H9 (cell line): ENCODE measurements at regions not wholly inside any gene's neighbourhood (a gene's known extent, or its start where the extent isn't known, plus 50 kb on each side); places are given as distances from the start of the nearest gene placed in this dataset.

Experiments used
- DNase-seq: peaks from one replicate; pipeline ENCODE4 v3.0.0-alpha.2; 2017
- H2AFZ ChIP-seq: one replicate; pipeline ENCODE4 v1.6.1; 2013; ENCODE audit warnings: mild to moderate bottlenecking, low read length, control low read depth, moderate library complexity
- H2AK5ac ChIP-seq: 2 replicates; pipeline ENCODE4 v1.6.1; 2013; ENCODE audit warnings: low read length, control low read depth, mixed read lengths; ENCODE audit not compliant: insufficient read length
- H2BK120ac ChIP-seq: one replicate; pipeline ENCODE4 v1.6.1; 2013; ENCODE audit warnings: low read depth, mild to moderate bottlenecking, low read length, control low read depth, inconsistent platforms; ENCODE audit not compliant: poor library complexity, severe bottlenecking
- H2BK12ac ChIP-seq: 2 replicates; pipeline ENCODE4 v1.6.1; 2013; ENCODE audit warnings: low read length, control low read depth, mixed read lengths, low read depth; ENCODE audit not compliant: insufficient read length
- H2BK15ac ChIP-seq: 2 replicates; pipeline ENCODE4 v1.6.1; 2013; ENCODE audit warnings: low read depth, low read length, control low read depth
- H2BK20ac ChIP-seq: one replicate; pipeline ENCODE4 v1.6.1; 2013; ENCODE audit warnings: low read depth, mild to moderate bottlenecking, low read length, control low read depth, inconsistent platforms; ENCODE audit not compliant: poor library complexity, severe bottlenecking
- H2BK5ac ChIP-seq: 2 replicates; pipeline ENCODE4 v1.6.1; 2013; ENCODE audit warnings: low read length, control low read depth, mixed read lengths; ENCODE audit not compliant: insufficient read length
- H3K14ac ChIP-seq: 2 replicates; pipeline ENCODE4 v1.6.1; 2013; ENCODE audit warnings: low read length, control low read depth; ENCODE audit not compliant: insufficient read depth
- H3K18ac ChIP-seq: 2 replicates; pipeline ENCODE4 v1.6.1; 2013; ENCODE audit warnings: low read depth, mild to moderate bottlenecking, mixed read lengths, low read length, control low read depth; ENCODE audit not compliant: insufficient read length
- H3K23ac ChIP-seq: 2 replicates; pipeline ENCODE4 v1.6.1; 2013; ENCODE audit warnings: low read length, control low read depth, mixed read lengths, low read depth; ENCODE audit not compliant: insufficient read length
- H3K23me2 ChIP-seq: 2 replicates; pipeline ENCODE4 v1.6.1; 2013; ENCODE audit warnings: low read depth, mild to moderate bottlenecking, mixed read lengths, low read length, control low read depth; ENCODE audit not compliant: insufficient read length, poor library complexity, severe bottlenecking
- H3K27ac ChIP-seq: 2 replicates; pipeline ENCODE4 v1.5.1; 2013; ENCODE audit warnings: low read length, control low read depth, mixed read lengths, low read depth; ENCODE audit not compliant: insufficient read length
- H3K27me3 ChIP-seq: 2 replicates; pipeline ENCODE4 v1.6.1; 2013; ENCODE audit warnings: low read length, control low read depth, inconsistent platforms; ENCODE audit not compliant: insufficient read depth
- H3K4ac ChIP-seq: 2 replicates; pipeline ENCODE4 v1.6.1; 2013; ENCODE audit warnings: low read depth, mild to moderate bottlenecking, control low read depth, inconsistent platforms, low read length, moderate library complexity
- H3K4me1 ChIP-seq: 2 replicates; pipeline ENCODE4 v1.6.1; 2013; ENCODE audit warnings: low read length, control low read depth, inconsistent platforms; ENCODE audit not compliant: insufficient read depth
- H3K4me2 ChIP-seq: 2 replicates; pipeline ENCODE4 v1.6.1; 2013; ENCODE audit warnings: low read length, control low read depth, mixed read lengths; ENCODE audit not compliant: insufficient read length, insufficient read depth
- H3K56ac ChIP-seq: 2 replicates; pipeline ENCODE4 v1.6.1; 2013; ENCODE audit warnings: low read depth, mild to moderate bottlenecking, mixed read lengths, low read length, control low read depth; ENCODE audit not compliant: insufficient read length
- H3K79me1 ChIP-seq: 2 replicates; pipeline ENCODE4 v1.6.1; 2013; ENCODE audit warnings: low read depth, mild to moderate bottlenecking, moderate library complexity, low read length, control low read depth, inconsistent platforms; ENCODE audit not compliant: insufficient read depth, poor library complexity, severe bottlenecking
- H3K79me2 ChIP-seq: 2 replicates; pipeline ENCODE4 v1.6.1; 2013; ENCODE audit warnings: low read length, control low read depth, inconsistent platforms; ENCODE audit not compliant: insufficient read depth
- H3K9ac ChIP-seq: 2 replicates; pipeline ENCODE4 v1.6.1; 2013; ENCODE audit warnings: low read length, control low read depth, mixed read lengths; ENCODE audit not compliant: insufficient read length; ENCODE audit errors: extremely low read depth
- H3K9me3 ChIP-seq: one replicate; pipeline ENCODE4 v1.6.1; 2013; ENCODE audit warnings: low read depth, low read length, inconsistent platforms; ENCODE audit not compliant: control insufficient read depth
- H3T11ph ChIP-seq: one replicate; pipeline ENCODE4 v1.6.1; 2013; ENCODE audit warnings: mild to moderate bottlenecking, low read length, control low read depth, inconsistent platforms
- H4K20me1 ChIP-seq: one replicate; pipeline ENCODE4 v1.6.1; 2013; ENCODE audit not compliant: control insufficient read depth, insufficient read length, insufficient read depth
- H4K5ac ChIP-seq: 2 replicates; pipeline ENCODE4 v1.6.1; 2013; ENCODE audit warnings: low read depth, mild to moderate bottlenecking, mixed read lengths, low read length, control low read depth; ENCODE audit not compliant: insufficient read length
- H4K8ac ChIP-seq: replicated peaks from 2 replicates; pipeline ENCODE4 v1.6.1; 2013; ENCODE audit warnings: low read length, control low read depth, mixed read lengths, low read depth; ENCODE audit not compliant: insufficient read length
- H4K91ac ChIP-seq: 2 replicates; pipeline ENCODE4 v1.6.1; 2013; ENCODE audit warnings: low read depth, mild to moderate bottlenecking, moderate library complexity, mixed read lengths, low read length, control low read depth; ENCODE audit not compliant: insufficient read length
- H3K27ac Mint-ChIP-seq, 3 experiments: 2 replicates in 2 of 3; 3 replicates in 1 of 3; pipeline ENCODE4 v1.8.0; 2020 to 2021; ENCODE audit warnings: mixed read lengths in 3 of 3, mild to moderate bottlenecking in 1 of 3, moderate library complexity in 1 of 3
- H3K27me3 Mint-ChIP-seq: 2 replicates; pipeline ENCODE4 v1.8.0; 2021; ENCODE audit warnings: low read depth, mild to moderate bottlenecking, moderate library complexity, mixed read lengths
- H3K36me3 Mint-ChIP-seq, 3 experiments: 2 replicates in 2 of 3; 3 replicates in 1 of 3; pipeline ENCODE4 v1.8.0; 2020 to 2021; ENCODE audit warnings: low read depth in 3 of 3, mixed read lengths in 3 of 3; ENCODE audit not compliant: insufficient read depth in 1 of 3
- H3K4me1 Mint-ChIP-seq, 2 experiments: 2 replicates each; pipeline ENCODE4 v1.8.0; 2020; ENCODE audit warnings: mixed read lengths in 2 of 2
- H3K4me3 Mint-ChIP-seq, 2 experiments: 2 replicates in 1 of 2; 3 replicates in 1 of 2; pipeline ENCODE4 v1.8.0; 2020 to 2021; ENCODE audit warnings: mild to moderate bottlenecking in 2 of 2, mixed read lengths in 2 of 2, moderate library complexity in 1 of 2
- H3K9me3 Mint-ChIP-seq, 2 experiments: 2 replicates in 1 of 2; 3 replicates in 1 of 2; pipeline ENCODE4 v1.8.0; 2020; ENCODE audit warnings: mild to moderate bottlenecking in 2 of 2, mixed read lengths in 2 of 2, moderate library complexity in 1 of 2
- CTCF ChIP-seq: fragments of 200-600 bp; sonication (generic); conservative IDR thresholded peaks from 3 replicates; pipeline ENCODE4 v1.8.0; 2021; ENCODE audit warnings: antibody characterized with exemption, mild to moderate bottlenecking
- WGBS: extraction: QIAGEN DNeasy Blood & Tissue Kit; methylation state at CpG from one replicate; pipeline ENCODE4 v1.1.7; 2013; ENCODE audit warnings: missing lambda C conversion rate, low lambda C conversion rate, mixed read lengths; ENCODE audit not compliant: insufficient read length; ENCODE audit errors: extremely low coverage; 5-methylcytosine and 5-hydroxymethylcytosine counted together

GRCh38 chr2:167706800-167707199, 540.6 kb downstream of the STK39 start:
- no peaks in the 10 kb centered on the region for H3K9me3 Mint-ChIP-seq
- H2AK5ac ChIP-seq, result no peak overlapping the region

More at GRCh38 chr2:167706800-167707199, 540.6 kb downstream of the STK39 start:
- Histone ChIP-seq H2BK12ac (no peak overlapping the region), H3K56ac (no peak overlapping the region), H3K27me3 (no peaks in the 10 kb centered on the region), H3K4ac (no peak overlapping the region), H4K8ac (no peak overlapping the region), H3K79me2 (no peaks in the 10 kb centered on the region), H3K79me1 (no peaks in the 10 kb centered on the region), H3K9me3 (no peaks in the 10 kb centered on the region), H2BK5ac (no peak overlapping the region), H3K14ac (no peak overlapping the region), H3K23me2 (no peaks in the 10 kb centered on the region), H2BK120ac (no peak overlapping the region), H3T11ph (no peak overlapping the region), H4K91ac (no peak overlapping the region), H2AFZ (no peak overlapping the region), H3K27ac (no peak overlapping the region), H3K4me1 (no peaks in the 10 kb centered on the region), H2BK20ac (no peak overlapping the region), H3K9ac (no peak overlapping the region), H3K18ac (no peak overlapping the region), H2BK15ac (no peak overlapping the region), H3K4me2 (no peak overlapping the region), H4K5ac (no peak overlapping the region), H3K23ac (no peak overlapping the region), H4K20me1 (no peaks in the 10 kb centered on the region)
- H3K4me1 Mint-ChIP-seq, result no peaks in the 10 kb centered on the region; a peak in 1 of 4 replicates
- H3K36me3 Mint-ChIP-seq, result peaks cover 0 to 6% (median 4%) of the 10 kb centered on the region in 3 experiments; a peak in 5 of 7 replicates
- WGBS, result no CpG with 5 or more reads among the region's 2 CpGs
- TF ChIP-seq CTCF, result no peak
- H3K27me3 Mint-ChIP-seq, result no peaks in the 10 kb centered on the region
- no peak overlapping the region for H3K4me3 Mint-ChIP-seq
- DNase-seq, result no peak
- no peak overlapping the region; a peak in 1 of 7 replicates for H3K27ac Mint-ChIP-seq
